Vagina (tissue), 2 donors: ENCODE measurements at regions not wholly inside any gene's neighbourhood (a gene's known extent, or its start where the extent isn't known, plus 50 kb on each side); places are given as distances from the start of the nearest gene placed in this dataset.

Source experiments
- DNase-seq, 2 donors: peaks; one replicate each; pipeline ENCODE4 v3.0.0-alpha.2; 2017; ENCODE audit errors: extremely low spot score in 2 of 2
- H3K27ac ChIP-seq: fragments of 200-600 bp; sonication (generic); one replicate; pipeline ENCODE4 v1.5.1; 2019
- H3K27me3 ChIP-seq: fragments of 200-600 bp; sonication (generic); one replicate; pipeline ENCODE4 v1.5.1; 2019
- H3K36me3 ChIP-seq, 2 donors: fragments of 200-600 bp; sonication (generic); one replicate each; pipeline ENCODE4 v1.5.1; 2017 to 2019
- H3K4me1 ChIP-seq: fragments of 200-600 bp; sonication (generic); one replicate; pipeline ENCODE4 v1.5.1; 2019
- H3K4me3 ChIP-seq, 2 donors: fragments of 200-600 bp; sonication (generic); 1 replicate in 1 of 2; 2 replicates in 1 of 2; pipeline ENCODE4 v1.5.1; 2016 to 2019
- H3K9me3 ChIP-seq: fragments of 200-600 bp; sonication (generic); one replicate; pipeline ENCODE4 v1.5.1; 2019
- POLR2A ChIP-seq, 2 donors: fragments of 450-650 bp; IDR thresholded peaks; one replicate each; pipeline ENCODE4 v1.6.1; 2017; ENCODE audit warnings: antibody characterized with exemption in 2 of 2, mild to moderate bottlenecking in 2 of 2, moderate library complexity in 2 of 2
- POLR2AphosphoS5 ChIP-seq, 2 donors: sonication (generic); formaldehyde crosslinking; IDR thresholded peaks; one replicate each; pipeline ENCODE4 v1.9.0; 2017; ENCODE audit warnings: antibody characterized with exemption in 2 of 2, mild to moderate bottlenecking in 2 of 2, low read depth in 1 of 2; ENCODE audit not compliant: insufficient read depth in 1 of 2
- intact Hi-C: fragments of 100-400 bp; cut with DNase I; formaldehyde crosslinking; loops from one replicate; pipeline ENCODE4 v1.15.1; 2023
- TF ChIP-seq, protein P1 (sequence below), 3 experiments: fragments of 450-650 bp in 2 of 3; fragments of 200-600 bp in 1 of 3; sonication (generic) in 1 of 3; IDR thresholded peaks; one replicate each; pipeline ENCODE4 v1.5.1; 2017 to 2019; ENCODE audit warnings: antibody characterized with exemption in 3 of 3, mild to moderate bottlenecking in 2 of 3, moderate library complexity in 2 of 3

DNA sequence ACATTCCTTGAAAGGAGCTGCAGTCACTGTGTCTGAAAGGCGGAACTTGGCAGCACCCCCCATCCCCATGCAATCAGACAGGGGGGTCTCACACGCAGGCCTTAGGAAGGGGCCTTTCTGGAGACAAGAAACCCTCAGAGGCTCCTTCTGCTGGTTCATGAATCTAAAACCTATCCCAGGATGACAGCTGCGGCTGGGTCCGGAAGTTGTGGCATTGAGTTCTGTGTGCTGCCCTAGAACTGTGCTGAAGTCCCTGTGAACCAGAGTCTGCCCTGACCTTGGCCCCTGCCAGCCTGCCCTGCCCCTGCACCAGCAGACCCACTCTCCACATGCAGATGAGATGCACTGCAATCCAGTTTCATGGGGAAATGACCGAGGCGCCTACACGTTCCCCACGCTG lies 268.0 kb downstream of the CTTN start:
- DNase-seq: no peak
- Histone ChIP-seq H3K9me3 (no peaks in the 10 kb centered on the region), H3K27me3 (peaks cover 5% of the 10 kb centered on the region), H3K36me3 (no peaks in the 10 kb centered on the region), H3K4me1 (peaks cover 10% of the 10 kb centered on the region), H3K27ac (no peak overlapping the region), H3K4me3 (no peak overlapping the region)
- TF ChIP-seq, protein P1, sequence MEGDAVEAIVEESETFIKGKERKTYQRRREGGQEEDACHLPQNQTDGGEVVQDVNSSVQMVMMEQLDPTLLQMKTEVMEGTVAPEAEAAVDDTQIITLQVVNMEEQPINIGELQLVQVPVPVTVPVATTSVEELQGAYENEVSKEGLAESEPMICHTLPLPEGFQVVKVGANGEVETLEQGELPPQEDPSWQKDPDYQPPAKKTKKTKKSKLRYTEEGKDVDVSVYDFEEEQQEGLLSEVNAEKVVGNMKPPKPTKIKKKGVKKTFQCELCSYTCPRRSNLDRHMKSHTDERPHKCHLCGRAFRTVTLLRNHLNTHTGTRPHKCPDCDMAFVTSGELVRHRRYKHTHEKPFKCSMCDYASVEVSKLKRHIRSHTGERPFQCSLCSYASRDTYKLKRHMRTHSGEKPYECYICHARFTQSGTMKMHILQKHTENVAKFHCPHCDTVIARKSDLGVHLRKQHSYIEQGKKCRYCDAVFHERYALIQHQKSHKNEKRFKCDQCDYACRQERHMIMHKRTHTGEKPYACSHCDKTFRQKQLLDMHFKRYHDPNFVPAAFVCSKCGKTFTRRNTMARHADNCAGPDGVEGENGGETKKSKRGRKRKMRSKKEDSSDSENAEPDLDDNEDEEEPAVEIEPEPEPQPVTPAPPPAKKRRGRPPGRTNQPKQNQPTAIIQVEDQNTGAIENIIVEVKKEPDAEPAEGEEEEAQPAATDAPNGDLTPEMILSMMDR (IDR thresholded peaks at IDR 0.05): no peak
- TF ChIP-seq POLR2A (IDR thresholded peaks at IDR 0.05): no peak
- TF ChIP-seq POLR2AphosphoS5 (IDR thresholded peaks at IDR 0.05; ENCODE audit: insufficient read depth in 1 of 2, low read depth in 1 of 2): no peak
- intact Hi-C loops: no loop called here

DNA sequence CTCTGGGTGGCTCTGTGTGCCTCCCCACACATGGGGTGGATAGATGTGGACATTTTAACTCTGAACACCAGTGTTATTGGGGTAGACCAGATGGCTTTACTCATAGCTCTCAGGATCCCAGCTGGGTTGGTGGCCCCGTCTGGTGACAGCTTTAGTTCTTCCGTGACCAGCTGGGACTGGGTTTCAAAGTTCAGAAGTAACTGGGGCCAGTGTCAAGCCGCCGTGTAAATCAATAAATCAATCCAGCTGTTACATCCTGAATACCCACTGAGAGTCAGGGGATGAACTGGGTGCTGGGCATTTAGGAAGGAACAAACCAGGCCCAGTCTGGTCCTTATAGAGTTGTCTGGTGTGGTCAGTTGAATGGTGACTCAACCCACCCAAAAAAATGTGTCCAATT lies 269.4 kb downstream of the CTTN start:
- no peak for DNase-seq
- Histone ChIP-seq H3K9me3 (no peaks in the 10 kb centered on the region), H3K27ac (no peak overlapping the region), H3K27me3 (no peaks in the 10 kb centered on the region), H3K36me3 (no peaks in the 10 kb centered on the region), H3K4me1 (no peaks in the 10 kb centered on the region), H3K4me3 (no peak overlapping the region)
- intact Hi-C loops: no loop called here
- TF ChIP-seq POLR2A (IDR thresholded peaks at IDR 0.05) (no peak), POLR2AphosphoS5 (IDR thresholded peaks at IDR 0.05; ENCODE audit: insufficient read depth in 1 of 2, low read depth in 1 of 2) (no peak)
- TF ChIP-seq, protein P1 (IDR thresholded peaks at IDR 0.05): no peak

- no peaks in the 10 kb centered on the region for H3K27me3 ChIP-seq
These were observed 270.2 kb downstream of the CTTN start for GRCh38 chr11:70668204-70669202.

DNA sequence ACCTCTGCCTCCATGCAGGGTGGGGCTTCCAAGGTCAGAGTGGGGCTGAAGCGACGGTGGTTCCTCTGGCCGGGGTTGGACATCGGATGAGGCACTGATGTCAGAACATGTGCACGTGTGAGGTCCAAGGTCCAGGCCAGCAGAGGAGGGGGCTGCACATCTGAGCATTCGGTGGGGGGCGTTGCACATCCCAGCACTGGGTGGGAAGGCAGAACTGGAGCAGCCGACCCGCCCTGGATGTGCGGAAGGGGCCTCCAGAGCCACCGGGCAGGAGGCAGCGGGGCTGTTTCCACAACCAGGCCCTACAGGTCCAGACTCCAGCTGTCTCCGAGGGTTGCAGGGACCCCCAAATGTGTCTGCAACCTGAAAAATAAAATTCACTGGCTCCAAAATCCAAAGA lies 271.0 kb downstream of the CTTN start:
- DNase-seq: no peak
- no peaks in the 10 kb centered on the region for H3K27me3 ChIP-seq
- TF ChIP-seq POLR2A (IDR thresholded peaks at IDR 0.05) (no peak), POLR2AphosphoS5 (IDR thresholded peaks at IDR 0.05; ENCODE audit: insufficient read depth in 1 of 2, low read depth in 1 of 2) (no peak)
- TF ChIP-seq, protein P1 (IDR thresholded peaks at IDR 0.05): no peak
- no peaks in the 10 kb centered on the region for H3K9me3 ChIP-seq
- intact Hi-C loops: no loop called here
- no peaks in the 10 kb centered on the region for H3K4me1 ChIP-seq
- no peak overlapping the region for H3K4me3 ChIP-seq
- no peak overlapping the region for H3K27ac ChIP-seq
- no peaks in the 10 kb centered on the region for H3K36me3 ChIP-seq

More at GRCh38 chr11:70668204-70669202, 270.2 kb downstream of the CTTN start:
- Histone ChIP-seq H3K27ac (no peak overlapping the region), H3K4me1 (no peaks in the 10 kb centered on the region), H3K36me3 (no peaks in the 10 kb centered on the region), H3K4me3 (no peak overlapping the region), H3K9me3 (no peaks in the 10 kb centered on the region)
- intact Hi-C loops: no loop called here
- no peak for TF ChIP-seq POLR2AphosphoS5 (IDR thresholded peaks at IDR 0.05; ENCODE audit: insufficient read depth in 1 of 2, low read depth in 1 of 2)
- no peak for TF ChIP-seq POLR2A (IDR thresholded peaks at IDR 0.05)
- TF ChIP-seq, protein P1 (IDR thresholded peaks at IDR 0.05): no peak
- DNase-seq: no peak
